ENCODE measurements at regions not wholly inside any gene's neighbourhood (a gene's known extent, or its start where the extent isn't known, plus 50 kb on each side); places are given as distances from the start of the nearest gene placed in this dataset.

GRCh38 chr2:103817746-103818145 is 1036.2 kb upstream of the POU3F3 start:
- Histone ChIP-seq H2BK20ac (ENCODE audit: low read depth, low read length, poor library complexity, severe bottlenecking) (no peak overlapping the region), H2AK5ac (ENCODE audit: insufficient read length, low read length) (no peak overlapping the region), H4K8ac (replicated peaks; ENCODE audit: insufficient read length, low read depth, low read length) (no peak overlapping the region), H3K27me3 (ENCODE audit: insufficient read depth, low read length) (no peaks in the 10 kb centered on the region), H3K4me1 (ENCODE audit: insufficient read depth, low read length) (no peaks in the 10 kb centered on the region), H4K5ac (ENCODE audit: insufficient read length, low read depth, low read length) (no peak overlapping the region), H3K79me2 (ENCODE audit: insufficient read depth, low read length) (no peaks in the 10 kb centered on the region), H3T11ph (ENCODE audit: low read length) (no peak overlapping the region), H3K23ac (ENCODE audit: insufficient read length, low read depth, low read length) (no peak overlapping the region), H2BK5ac (ENCODE audit: insufficient read length, low read length) (no peak overlapping the region), H2BK15ac (ENCODE audit: low read depth, low read length) (no peak overlapping the region), H3K23me2 (ENCODE audit: insufficient read length, low read depth, low read length, poor library complexity, severe bottlenecking) (no peaks in the 10 kb centered on the region), H3K9ac (ENCODE audit: extremely low read depth, insufficient read length, low read length) (no peak overlapping the region), H3K4ac (ENCODE audit: low read depth, low read length) (no peak overlapping the region), H3K9me3 (ENCODE audit: control insufficient read depth, low read depth, low read length) (no peaks in the 10 kb centered on the region), H3K14ac (ENCODE audit: insufficient read depth, low read length) (no peak overlapping the region), H3K56ac (ENCODE audit: insufficient read length, low read depth, low read length) (no peak overlapping the region), H3K79me1 (ENCODE audit: insufficient read depth, low read depth, low read length, poor library complexity, severe bottlenecking) (no peaks in the 10 kb centered on the region), H2BK120ac (ENCODE audit: low read depth, low read length, poor library complexity, severe bottlenecking) (no peak overlapping the region), H3K18ac (ENCODE audit: insufficient read length, low read depth, low read length) (no peak overlapping the region), H3K27ac (ENCODE audit: insufficient read length, low read depth, low read length) (no peak overlapping the region), H4K91ac (ENCODE audit: insufficient read length, low read depth, low read length) (no peak overlapping the region), H2BK12ac (ENCODE audit: insufficient read length, low read depth, low read length) (no peak overlapping the region), H3K4me2 (ENCODE audit: insufficient read depth, insufficient read length, low read length) (peak overlapping the region; percentile 18), H2AFZ (ENCODE audit: low read length) (no peak overlapping the region), H4K20me1 (ENCODE audit: control insufficient read depth, insufficient read depth, insufficient read length) (no peaks in the 10 kb centered on the region)
- TF ChIP-seq CTCF (conservative IDR thresholded peaks at IDR 0.05): no peak
- H3K4me3 Mint-ChIP-seq: no peak overlapping the region
- no peaks in the 10 kb centered on the region; a peak in 1 of 7 replicates for H3K36me3 Mint-ChIP-seq (ENCODE audit: insufficient read depth in 1 of 3, low read depth in 3 of 3)
- H3K27ac Mint-ChIP-seq: peak overlapping the region in 2 of 3 experiments; percentile 25 to 50; a peak in 1 of 7 replicates
- H3K4me1 Mint-ChIP-seq: peaks cover 18 to 32% of the 10 kb centered on the region in 2 experiments
- no CpG with 5 or more reads among the region's 3 CpGs for WGBS (ENCODE audit: extremely low coverage, insufficient read length, low lambda C conversion rate)
- no peaks in the 10 kb centered on the region for H3K9me3 Mint-ChIP-seq
- no peaks in the 10 kb centered on the region for H3K27me3 Mint-ChIP-seq (ENCODE audit: low read depth)
- DNase-seq: no peak

Measured in H9 (cell line).